RCC 7860 (cell line): ENCODE measurements at regions not wholly inside any gene's neighbourhood (a gene's known extent, or its start where the extent isn't known, plus 50 kb on each side); places are given as distances from the start of the nearest gene placed in this dataset.
"Not testable (repeated sequence)": the region's sequence is repeated elsewhere in the genome, so short reads cannot be mapped to it uniquely, and the experiment has no call there.

Source experiments
- DNase-seq: peaks from one replicate; pipeline ENCODE4 v3.0.0-alpha.2; 2015; ENCODE audit warnings: low spot score
- FAIRE-seq: peaks from 2 replicates; lab custom pipeline; 2012; peaks lifted over from hg19 to GRCh38; lab: Jason Lieb, UNC

DNA sequence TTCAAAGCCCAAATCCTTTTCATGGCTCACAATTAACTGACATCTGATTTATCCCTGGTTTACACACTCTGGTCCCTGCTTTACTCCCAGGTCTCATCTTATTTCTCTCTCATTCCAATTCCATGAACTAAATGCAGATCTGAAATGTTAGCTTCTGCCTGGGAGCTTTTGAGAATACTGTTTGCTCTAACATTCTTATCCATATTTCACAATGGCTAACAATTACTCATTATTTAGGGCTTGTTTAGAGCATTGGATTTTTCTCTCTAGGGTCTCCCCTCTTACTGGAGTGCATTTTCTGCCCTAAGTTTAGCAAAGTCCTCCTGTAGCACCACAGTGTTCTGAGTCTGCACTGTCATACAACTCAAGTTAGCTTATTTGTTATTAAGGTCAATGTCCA, 121.5 kb upstream of the HCRTR2 start:
- no peak for FAIRE-seq

DNA sequence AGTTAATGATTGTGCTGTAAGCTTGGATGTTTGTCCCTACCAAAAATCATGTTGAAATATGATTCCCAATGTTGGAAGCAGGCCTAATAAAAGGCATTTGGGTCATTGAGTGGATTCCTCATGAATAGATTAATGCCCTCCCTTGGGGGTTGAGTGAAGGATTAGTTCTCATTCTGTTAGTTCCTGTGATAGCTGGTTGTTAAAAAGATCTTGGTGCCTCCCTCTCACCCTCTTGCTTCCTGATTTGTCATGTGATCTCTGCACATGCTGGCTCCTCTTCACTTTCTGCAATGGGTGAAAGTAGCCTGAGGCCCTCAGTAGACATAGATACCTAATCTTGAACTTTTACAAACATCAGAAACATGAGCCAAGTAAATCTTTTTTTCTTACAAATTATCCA, 115.6 kb upstream of the HCRTR2 start:
- DNase-seq (no peak), FAIRE-seq (no peak)

More for the DNA sequence above, 121.5 kb upstream of the HCRTR2 start:
- DNase-seq = no peak

DNA sequence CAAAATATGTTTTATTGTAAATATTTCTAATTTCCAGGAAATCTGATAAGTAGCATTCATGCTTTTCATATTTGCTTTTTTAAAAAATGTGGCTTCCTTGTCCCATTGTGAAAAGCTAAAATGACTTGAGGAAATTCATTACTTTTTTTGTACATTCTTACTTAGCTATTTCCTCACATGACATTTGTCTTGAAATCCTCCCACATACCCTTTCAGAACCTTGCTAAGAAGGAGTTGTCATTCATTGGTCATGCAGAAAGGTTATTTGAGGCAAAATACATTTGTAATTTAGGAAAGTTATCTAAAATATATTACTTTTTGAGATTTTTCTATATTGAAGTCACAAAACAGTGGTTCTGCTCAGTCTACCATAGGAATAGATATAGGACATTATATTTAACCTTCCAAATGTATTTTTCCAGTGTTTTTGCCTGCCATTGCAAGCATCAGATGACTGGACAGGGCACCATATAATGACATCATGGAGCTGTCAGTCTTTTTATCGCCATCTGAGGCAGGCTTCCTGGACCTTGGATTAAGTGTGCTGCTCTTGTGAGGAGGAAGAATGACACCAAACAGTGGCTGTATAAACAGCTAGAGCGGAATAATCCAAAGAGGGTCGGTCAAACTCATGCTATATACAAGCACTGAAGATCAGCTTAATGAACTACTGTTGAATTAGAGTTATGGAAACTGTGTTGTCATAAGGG, 109.4 kb upstream of the HCRTR2 start:
- no peak for DNase-seq
- no peak for FAIRE-seq

DNA sequence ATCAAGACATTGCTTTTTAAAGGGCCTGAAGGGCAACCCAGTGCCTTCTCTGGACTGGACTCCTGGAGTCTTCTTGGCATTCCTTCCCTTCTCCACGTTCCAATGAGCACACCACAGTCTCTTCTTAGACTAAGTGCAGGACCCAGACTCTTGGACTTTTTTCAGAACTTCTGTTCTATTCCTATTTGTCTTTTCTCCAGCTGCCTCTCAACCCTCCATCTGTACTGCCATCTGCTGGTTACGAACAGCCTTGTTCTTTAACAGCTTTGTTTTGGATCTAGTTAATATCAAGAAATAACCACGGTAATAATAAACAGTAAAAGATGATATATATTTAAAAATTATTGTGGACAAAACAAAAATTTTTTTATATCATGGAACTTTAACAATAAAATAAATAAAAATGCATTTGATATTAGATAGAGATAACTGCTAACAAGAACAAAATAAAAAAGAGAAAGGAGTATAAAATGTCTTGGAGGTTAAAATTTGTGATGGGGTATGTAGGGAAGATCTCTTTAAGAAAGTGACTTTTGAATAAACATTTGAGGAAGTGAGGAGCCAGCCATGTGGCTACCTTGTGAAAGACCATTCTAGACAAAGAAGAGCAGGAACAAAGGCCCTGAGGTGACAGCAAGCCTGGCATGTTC, 105.1 kb upstream of the HCRTR2 start:
- DNase-seq = peak; percentile 40
- peak; percentile 81 for FAIRE-seq

DNA sequence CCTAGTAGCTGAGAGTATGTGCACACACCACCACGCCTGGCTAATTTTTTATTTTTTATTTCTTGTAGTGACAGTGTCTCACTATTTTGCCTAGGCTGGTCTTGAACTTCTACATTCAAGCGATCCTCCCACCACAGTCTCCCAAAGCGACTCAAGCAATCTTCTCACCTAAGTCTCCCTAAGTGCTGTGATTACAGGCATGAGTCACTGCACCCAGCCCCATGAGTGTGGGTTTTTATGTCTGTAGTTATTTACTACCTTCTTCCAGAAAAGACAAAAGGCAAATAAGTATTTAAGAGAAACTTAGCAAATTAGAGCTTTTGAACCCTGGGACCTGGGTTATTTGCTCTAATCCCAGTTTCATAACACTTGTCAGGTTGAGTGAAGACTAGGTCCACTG, 92.3 kb upstream of the HCRTR2 start:
- FAIRE-seq (no peak), DNase-seq (no peak)

DNA sequence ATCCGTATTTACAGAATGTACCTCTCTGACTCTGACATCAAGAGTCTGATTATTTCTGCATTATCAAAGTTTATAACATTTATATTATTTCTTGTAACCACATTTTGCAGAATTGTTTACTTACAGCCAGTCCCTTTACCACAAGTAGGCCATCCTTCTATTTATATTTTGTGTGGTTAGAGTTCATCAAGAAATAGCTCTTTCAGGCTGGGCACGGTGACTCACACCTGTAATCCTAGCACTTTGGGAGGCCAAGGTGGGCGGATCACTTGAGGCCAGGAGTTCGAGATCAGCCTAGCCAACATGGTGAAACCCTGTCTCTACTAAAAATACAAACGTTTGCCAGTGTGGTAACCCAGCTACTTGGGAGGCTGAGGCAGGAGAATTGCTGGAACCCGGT, 86.3 kb upstream of the HCRTR2 start:
- DNase-seq, FAIRE-seq: not testable (repeated sequence)

DNA sequence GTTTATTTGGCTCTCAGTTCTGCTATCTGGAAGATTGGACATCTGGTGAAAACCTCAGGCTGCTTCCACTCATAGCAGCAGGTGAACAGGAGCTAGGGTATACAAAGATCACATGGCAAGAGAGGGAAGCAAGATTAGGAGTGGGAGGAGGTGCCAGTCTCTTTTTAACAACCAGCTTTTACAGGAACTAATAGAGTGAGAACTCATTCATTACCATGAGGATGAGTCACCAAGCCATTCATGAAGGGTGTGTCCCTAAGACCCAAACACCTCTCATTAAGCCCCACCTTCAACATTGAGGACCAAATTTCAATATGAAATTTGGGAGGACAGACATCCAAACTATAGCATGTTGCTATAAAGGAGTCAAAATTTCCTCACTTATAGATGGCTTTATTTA, 85.4 kb upstream of the HCRTR2 start:
- DNase-seq (no peak), FAIRE-seq (no peak)

DNA sequence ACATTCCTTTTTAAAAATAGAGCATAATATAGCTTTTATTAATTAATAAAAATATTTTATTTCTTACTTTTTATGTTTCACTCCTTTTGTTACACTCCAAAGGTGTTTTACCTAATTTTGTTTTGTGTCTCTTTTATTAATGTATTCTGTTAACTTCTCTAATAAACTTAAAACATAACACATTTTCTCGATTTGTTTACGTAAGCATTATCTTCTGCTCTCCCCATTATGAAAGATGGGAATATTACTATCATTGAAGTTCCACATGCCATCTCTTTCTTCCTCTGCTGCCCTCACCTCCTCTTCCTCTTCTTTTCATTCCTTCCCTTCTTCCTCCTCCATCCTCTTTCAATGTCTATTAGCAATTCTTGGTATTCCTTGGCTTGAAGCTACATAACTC, 85.0 kb upstream of the HCRTR2 start:
- FAIRE-seq (no peak), DNase-seq (no peak)

DNA sequence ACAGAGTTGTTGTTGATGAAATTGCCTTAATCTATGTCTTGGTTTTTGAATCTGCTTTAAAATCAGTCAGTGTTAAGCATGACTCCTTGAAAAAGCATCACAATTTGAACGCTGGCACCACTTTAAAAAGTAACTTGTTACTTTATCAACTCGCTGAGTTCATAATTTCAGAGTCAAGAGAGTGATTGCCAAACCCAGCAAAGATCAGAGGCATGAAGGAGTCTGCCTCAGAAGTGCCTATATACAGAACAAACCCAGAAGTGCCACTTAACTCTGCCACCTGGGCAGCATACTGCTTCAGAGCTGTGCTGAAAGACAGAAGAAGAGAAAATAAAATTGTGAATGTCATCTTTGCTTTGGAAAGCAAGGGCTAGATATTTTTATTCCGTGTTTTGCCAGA, 73.6 kb upstream of the HCRTR2 start:
- FAIRE-seq = no peak
- no peak for DNase-seq

DNA sequence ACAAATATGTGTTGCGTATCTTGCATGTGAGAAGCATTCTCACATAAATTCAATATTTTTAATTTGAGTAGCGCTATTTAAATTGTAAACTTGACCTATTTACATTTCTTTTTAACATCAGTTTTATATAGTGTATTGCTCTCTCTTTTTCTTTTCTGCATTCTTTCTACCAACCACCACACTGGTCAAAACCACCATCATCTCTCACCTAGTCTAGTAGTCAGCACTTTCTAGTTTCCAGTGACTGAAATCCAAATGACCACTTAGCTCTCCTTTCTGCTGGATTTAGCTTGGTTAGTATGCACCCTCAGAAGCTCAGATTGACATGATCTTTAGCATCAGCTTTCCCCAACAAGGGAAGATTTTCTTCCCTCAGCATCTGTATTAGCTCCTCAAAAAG, 73.2 kb upstream of the HCRTR2 start:
- FAIRE-seq (no peak), DNase-seq (no peak)

DNA sequence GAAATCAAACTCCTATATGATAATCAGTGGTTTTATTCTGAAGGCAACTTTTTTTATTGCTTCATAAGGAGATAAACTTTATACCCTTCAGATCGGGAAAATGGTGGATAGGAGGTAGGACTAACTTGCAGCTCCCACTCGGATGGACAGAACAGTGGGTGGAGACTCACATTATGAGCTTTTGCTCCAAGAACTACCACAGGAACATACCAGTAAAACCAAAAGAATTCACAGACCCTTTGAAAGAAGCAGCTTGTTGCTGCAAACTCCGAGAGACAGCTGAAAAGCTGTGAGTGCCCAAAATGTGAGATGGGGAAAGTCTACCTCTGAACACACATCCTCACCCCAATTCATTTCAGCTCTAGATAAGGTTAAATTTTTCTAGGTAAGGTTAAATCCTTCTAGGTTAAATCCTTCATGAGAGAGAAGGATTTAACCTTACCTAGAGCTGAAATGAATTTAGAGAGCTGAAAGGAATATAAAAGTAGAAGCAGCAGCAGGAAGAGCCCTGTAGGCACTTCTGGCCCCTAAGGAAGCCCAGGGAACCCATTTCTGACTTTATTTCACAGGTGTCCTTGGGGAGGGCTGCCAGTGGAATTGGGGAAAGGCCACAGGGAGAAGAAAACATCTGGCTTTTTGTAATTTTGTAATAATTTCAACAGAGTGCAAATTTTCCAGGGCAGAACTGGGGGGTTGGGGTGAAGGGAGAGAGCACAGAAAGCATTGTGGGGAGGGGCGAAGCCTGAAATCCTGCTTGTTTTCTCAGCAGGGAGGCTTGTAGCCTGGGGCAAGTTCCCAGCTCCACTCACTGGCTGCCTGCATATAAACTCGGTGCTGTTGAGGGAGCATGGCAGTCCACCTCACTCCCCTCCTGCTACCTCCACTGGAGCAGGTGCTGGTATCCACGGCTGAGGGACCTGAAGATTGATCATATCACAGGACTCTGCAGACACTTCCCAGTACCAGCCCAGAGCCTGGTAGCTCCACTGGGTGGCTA, 65.9 kb upstream of the HCRTR2 start:
- no peak for FAIRE-seq
- DNase-seq = no peak

DNA sequence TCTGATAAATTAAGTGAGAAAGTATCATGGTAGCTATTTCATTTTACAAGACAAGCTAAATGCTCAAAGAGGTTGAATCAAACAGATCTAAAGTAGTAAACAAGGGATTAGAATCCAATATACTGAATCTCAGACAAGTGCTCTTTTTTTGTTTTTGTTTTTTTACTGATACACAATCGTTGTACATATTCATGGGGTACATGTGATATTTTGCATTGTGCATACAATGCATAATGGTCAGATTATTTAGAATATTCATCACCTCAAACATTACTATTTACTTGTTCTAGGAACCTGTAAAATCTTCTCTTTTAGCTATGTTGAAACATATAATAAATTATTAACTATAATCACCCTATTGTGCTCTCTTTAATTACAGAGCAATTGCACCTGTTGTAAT, 57.0 kb upstream of the HCRTR2 start:
- FAIRE-seq (no peak), DNase-seq (no peak)

DNA sequence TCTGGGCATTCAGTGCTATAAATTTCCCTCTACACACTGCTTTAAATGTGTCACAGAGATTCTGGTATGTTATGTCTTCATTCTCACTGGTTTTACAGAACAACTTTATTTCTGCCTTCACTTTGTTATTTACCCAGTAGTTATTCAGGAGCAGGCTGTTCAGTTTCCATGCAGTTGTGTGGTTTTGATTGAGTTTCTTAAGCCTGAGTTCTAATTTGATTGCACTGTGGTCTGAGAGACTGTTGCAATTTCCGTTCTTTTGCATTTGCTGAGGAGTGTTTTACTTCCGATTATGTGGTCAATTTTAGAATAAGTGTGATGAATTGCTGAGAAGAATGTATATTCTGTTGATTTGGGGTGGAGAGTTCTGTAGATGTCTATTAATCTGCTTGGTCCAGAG, 50.1 kb upstream of the HCRTR2 start:
- not testable (repeated sequence) for FAIRE-seq, DNase-seq
